Sigmoid colon (tissue), 4 donors: ENCODE measurements at regions not wholly inside any gene's neighbourhood (a gene's known extent, or its start where the extent isn't known, plus 50 kb on each side); places are given as distances from the start of the nearest gene placed in this dataset.

ENCODE experiments used
- POLR2AphosphoS5 ChIP-seq, 4 donors: sonication (generic); formaldehyde crosslinking; IDR thresholded peaks; one replicate each; pipeline ENCODE4 v1.6.1; 2017; ENCODE audit warnings: antibody characterized with exemption in 4 of 4
- TF ChIP-seq, protein P1 (sequence below), 4 experiments: fragments of 450-650 bp in 3 of 4; fragments of 200-600 bp in 1 of 4; IDR thresholded peaks; one replicate each; pipeline ENCODE4 v1.5.1; 2016 to 2019; ENCODE audit warnings: antibody characterized with exemption in 4 of 4, mild to moderate bottlenecking in 3 of 4, moderate library complexity in 2 of 4

DNA sequence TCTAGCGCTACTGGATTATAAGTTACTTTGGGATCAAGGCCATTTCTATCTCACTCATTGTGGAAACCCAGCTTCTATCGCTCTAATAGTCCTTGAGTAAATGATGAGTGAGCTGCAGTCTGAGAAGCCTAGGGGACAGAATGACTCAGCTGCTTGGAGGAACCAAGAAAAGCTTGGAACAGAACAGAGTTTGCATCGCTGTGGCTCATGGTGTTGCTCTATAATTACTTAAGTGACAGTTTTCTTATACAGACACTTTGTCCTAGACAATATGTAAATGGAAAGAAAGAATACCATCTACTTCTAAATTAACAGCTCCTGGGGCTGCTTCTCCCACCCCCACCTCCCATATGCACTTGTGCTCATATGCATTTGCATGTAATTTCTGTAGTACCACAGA, 156.9 kb downstream of the SLIT2 start:
- TF ChIP-seq, protein P1, sequence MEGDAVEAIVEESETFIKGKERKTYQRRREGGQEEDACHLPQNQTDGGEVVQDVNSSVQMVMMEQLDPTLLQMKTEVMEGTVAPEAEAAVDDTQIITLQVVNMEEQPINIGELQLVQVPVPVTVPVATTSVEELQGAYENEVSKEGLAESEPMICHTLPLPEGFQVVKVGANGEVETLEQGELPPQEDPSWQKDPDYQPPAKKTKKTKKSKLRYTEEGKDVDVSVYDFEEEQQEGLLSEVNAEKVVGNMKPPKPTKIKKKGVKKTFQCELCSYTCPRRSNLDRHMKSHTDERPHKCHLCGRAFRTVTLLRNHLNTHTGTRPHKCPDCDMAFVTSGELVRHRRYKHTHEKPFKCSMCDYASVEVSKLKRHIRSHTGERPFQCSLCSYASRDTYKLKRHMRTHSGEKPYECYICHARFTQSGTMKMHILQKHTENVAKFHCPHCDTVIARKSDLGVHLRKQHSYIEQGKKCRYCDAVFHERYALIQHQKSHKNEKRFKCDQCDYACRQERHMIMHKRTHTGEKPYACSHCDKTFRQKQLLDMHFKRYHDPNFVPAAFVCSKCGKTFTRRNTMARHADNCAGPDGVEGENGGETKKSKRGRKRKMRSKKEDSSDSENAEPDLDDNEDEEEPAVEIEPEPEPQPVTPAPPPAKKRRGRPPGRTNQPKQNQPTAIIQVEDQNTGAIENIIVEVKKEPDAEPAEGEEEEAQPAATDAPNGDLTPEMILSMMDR (IDR thresholded peaks at IDR 0.05): no peak
- TF ChIP-seq POLR2AphosphoS5 (IDR thresholded peaks at IDR 0.05): no peak
